ENCODE measurements at regions not wholly inside any gene's neighbourhood (a gene's known extent, or its start where the extent isn't known, plus 50 kb on each side); places are given as distances from the start of the nearest gene placed in this dataset.

DNA sequence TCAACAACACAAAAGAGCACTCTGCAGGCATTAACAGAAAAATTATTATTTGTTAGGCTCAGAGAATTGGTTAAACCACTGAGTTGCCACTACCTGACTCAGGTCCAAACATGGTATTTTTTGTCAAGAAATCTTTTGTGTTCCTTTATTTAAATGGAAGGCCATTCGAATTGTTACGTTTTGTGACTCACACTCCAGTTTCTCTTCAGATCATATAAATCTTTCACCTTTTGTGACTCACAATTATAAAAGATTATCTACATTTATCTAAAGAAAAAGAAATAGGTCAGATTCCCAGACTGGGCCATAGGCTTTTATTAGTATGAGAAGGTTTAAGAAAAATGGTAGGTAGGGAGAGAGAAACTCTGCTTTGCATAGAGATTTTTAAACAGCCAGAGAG is 669.8 kb downstream of the GALC start:
- TF ChIP-seq Cebpa-rat (IDR thresholded peaks at IDR 0.05): no peak
- no peak overlapping the region for H3K4me2 ChIP-seq
- H3K36me3 ChIP-seq: no peaks in the 10 kb centered on the region
- no peak overlapping the region for H3K4me3 ChIP-seq
- no peak overlapping the region for H3K27ac ChIP-seq
- H4K20me1 ChIP-seq: no peaks in the 10 kb centered on the region
- H3K4me1 ChIP-seq: no peaks in the 10 kb centered on the region
- no peak overlapping the region for H3K9ac ChIP-seq
- no peaks in the 10 kb centered on the region for H3K27me3 ChIP-seq
- no peaks in the 10 kb centered on the region for H3K9me3 ChIP-seq

- no peaks in the 10 kb centered on the region for H3K36me3 ChIP-seq
- TF ChIP-seq Cebpa-rat (IDR thresholded peaks at IDR 0.05): no peak
- no peak overlapping the region for H3K4me3 ChIP-seq
- H3K9me3 ChIP-seq: no peaks in the 10 kb centered on the region
- no peaks in the 10 kb centered on the region for H3K27me3 ChIP-seq
- H4K20me1 ChIP-seq: no peaks in the 10 kb centered on the region
- H3K27ac ChIP-seq: no peak overlapping the region
- no peaks in the 10 kb centered on the region for H3K4me1 ChIP-seq
- H3K4me2 ChIP-seq: no peak overlapping the region
- H3K9ac ChIP-seq: no peak overlapping the region
Measured at GRCh38 chr14:87321548-87321947, 671.4 kb downstream of the GALC start.

DNA sequence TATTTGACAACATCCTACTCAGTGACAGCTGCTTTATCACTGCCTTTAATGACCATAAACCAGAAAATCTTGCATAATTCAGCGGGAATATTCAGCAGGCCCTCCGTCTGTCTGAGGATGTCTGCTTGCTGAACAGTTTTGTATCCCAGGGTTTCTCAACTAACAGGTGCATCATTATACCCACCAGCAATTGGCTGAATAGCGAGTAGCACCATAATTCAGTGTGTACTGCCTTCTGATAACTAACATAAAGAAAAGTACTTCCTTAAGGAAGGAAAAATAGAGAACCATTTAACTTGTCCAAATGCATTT is 680.1 kb downstream of the GALC start:
- no peak overlapping the region for H3K9ac ChIP-seq
- H3K4me3 ChIP-seq: no peak overlapping the region
- no peaks in the 10 kb centered on the region for H3K27me3 ChIP-seq
- no peaks in the 10 kb centered on the region for H3K36me3 ChIP-seq
- no peaks in the 10 kb centered on the region for H3K9me3 ChIP-seq
- H3K4me1 ChIP-seq: no peaks in the 10 kb centered on the region
- no peaks in the 10 kb centered on the region for H4K20me1 ChIP-seq
- no peak for TF ChIP-seq Cebpa-rat (IDR thresholded peaks at IDR 0.05)
- H3K27ac ChIP-seq: no peak overlapping the region
- no peak overlapping the region for H3K4me2 ChIP-seq

DNA sequence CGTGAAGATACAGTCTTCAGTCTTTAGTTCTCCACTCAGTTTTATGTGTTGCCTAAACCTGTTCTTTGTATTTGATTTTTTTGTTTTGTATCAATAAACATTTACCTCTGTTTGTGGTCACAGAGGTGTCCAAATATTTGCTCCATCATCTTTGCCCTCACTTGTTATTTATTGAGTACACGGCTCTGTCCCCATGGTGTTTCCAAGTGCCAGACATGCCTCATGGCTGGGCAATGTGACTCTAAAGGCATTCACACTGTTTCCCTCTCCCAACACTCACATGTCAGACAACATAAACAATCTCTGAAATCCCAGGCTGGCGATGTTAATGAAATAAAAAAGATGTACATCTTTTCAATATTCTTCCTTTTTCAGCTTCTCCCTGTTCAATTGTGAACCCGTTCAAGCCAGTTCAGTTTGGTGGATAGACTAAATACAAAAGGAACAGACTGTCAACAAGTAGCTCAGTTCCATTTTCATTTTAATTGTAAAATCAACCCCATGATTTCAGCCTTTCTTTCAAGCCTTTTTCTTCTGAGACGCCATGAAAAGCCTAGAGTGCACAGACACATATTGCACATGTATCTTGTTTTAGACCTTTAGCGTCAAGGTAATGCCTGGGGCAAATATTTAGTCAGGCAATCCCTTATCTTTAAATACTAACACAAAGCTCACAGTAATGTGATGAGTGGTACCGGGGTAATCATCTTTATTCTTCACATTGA is 680.7 kb downstream of the GALC start:
- no peak overlapping the region for H3K9ac ChIP-seq
- H3K4me3 ChIP-seq: no peak overlapping the region
- no peaks in the 10 kb centered on the region for H3K36me3 ChIP-seq
- no peaks in the 10 kb centered on the region for H3K9me3 ChIP-seq
- H3K4me2 ChIP-seq: no peak overlapping the region
- TF ChIP-seq Cebpa-rat (IDR thresholded peaks at IDR 0.05): no peak
- no peak overlapping the region for H3K27ac ChIP-seq
- no peaks in the 10 kb centered on the region for H4K20me1 ChIP-seq
- H3K27me3 ChIP-seq: no peaks in the 10 kb centered on the region
- no peaks in the 10 kb centered on the region for H3K4me1 ChIP-seq

DNA sequence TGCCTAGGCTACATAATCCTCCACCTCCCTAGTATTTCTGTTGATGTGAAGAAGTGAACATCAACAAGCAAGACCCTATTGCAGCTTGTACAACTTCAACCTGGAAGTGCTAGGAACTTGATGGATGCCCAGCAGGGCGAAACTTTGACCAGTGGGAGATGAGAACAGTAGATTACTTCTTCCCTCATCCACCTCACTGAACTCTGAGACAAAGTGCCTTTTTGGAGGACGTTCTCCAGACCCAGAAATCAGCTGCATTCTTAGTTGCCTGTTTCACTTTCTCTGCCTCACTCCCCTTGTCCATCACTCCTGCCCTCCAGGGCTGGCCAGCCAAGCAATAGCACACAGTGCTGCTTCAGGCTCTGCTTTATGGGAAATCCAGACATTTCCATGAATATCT is 683.4 kb downstream of the GALC start:
- Histone ChIP-seq H3K9me3 (no peaks in the 10 kb centered on the region), H3K4me2 (no peak overlapping the region), H3K4me3 (no peak overlapping the region), H3K27me3 (no peaks in the 10 kb centered on the region), H4K20me1 (no peaks in the 10 kb centered on the region), H3K9ac (no peak overlapping the region), H3K4me1 (no peaks in the 10 kb centered on the region), H3K36me3 (no peaks in the 10 kb centered on the region), H3K27ac (no peak overlapping the region)
- no peak for TF ChIP-seq Cebpa-rat (IDR thresholded peaks at IDR 0.05)

DNA sequence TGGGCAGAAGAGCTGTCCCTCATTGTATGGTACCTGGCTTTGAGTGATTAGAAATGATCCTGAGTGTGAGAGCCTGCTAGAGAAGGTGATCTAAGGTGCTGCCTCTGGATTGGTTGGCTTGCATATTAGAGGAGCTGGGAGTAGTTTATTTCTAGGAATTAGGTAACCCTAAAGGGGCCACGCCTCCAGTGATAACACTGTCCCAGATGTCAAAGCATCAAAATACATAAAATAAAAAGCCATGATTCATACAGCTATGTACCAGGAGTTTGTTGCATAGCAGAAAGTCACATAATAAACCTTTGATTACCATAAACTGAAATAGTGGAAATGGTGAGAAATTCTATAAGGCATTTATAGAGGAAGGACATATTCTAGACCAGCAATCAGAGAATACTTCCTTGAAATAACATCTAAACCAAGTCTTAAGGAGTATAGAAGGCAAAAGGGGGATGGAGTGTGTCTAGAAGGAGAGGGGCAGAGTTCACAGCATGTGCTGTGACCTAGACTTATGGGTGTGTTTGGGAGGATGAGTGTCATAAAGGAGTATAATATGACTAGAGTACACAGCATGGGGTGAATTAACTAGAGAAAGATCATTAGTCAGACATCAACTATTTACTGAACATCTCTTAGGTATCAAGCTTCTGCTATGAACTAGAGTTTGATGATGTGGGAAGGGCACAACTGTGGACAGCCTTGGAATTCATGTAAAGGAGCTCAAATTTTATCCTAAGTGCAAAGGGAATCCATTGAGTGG is 686.4 kb downstream of the GALC start:
- Histone ChIP-seq H3K9me3 (no peaks in the 10 kb centered on the region), H3K27me3 (no peaks in the 10 kb centered on the region), H3K4me2 (no peak overlapping the region), H3K36me3 (no peaks in the 10 kb centered on the region), H3K4me3 (no peak overlapping the region), H3K27ac (no peak overlapping the region), H3K9ac (no peak overlapping the region), H4K20me1 (no peaks in the 10 kb centered on the region), H3K4me1 (no peaks in the 10 kb centered on the region)
- TF ChIP-seq Cebpa-rat (IDR thresholded peaks at IDR 0.05): no peak

GRCh38 chr14:87305345-87305744 is 687.6 kb downstream of the GALC start:
- Histone ChIP-seq H3K9ac (no peak overlapping the region), H3K4me2 (no peak overlapping the region), H3K9me3 (no peaks in the 10 kb centered on the region), H3K4me3 (no peak overlapping the region), H4K20me1 (no peaks in the 10 kb centered on the region), H3K27me3 (no peaks in the 10 kb centered on the region), H3K36me3 (no peaks in the 10 kb centered on the region), H3K27ac (no peak overlapping the region), H3K4me1 (no peaks in the 10 kb centered on the region)
- no peak for TF ChIP-seq Cebpa-rat (IDR thresholded peaks at IDR 0.05)

DNA sequence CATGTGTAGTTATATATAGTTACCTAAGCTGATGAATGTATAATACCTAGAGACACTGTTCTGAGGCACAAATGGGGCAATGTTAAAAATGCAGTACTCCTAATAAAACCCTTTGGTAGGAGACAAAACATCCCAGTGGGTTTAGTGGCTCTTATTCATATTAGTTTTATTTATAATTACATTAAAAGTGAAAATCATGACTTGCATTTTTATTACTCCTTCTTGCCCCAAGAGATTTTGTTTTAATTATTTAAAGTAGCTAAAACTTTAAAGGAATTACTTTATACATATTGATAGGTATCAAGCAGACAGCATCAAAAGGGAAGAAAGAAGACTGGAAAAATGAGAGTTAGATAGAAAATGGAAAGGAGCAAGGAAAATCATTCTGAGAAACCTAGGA is 688.6 kb downstream of the GALC start:
- no peak overlapping the region for H3K9ac ChIP-seq
- H3K9me3 ChIP-seq: no peaks in the 10 kb centered on the region
- H3K27ac ChIP-seq: no peak overlapping the region
- no peaks in the 10 kb centered on the region for H4K20me1 ChIP-seq
- H3K4me3 ChIP-seq: no peak overlapping the region
- no peaks in the 10 kb centered on the region for H3K36me3 ChIP-seq
- no peak overlapping the region for H3K4me2 ChIP-seq
- no peaks in the 10 kb centered on the region for H3K27me3 ChIP-seq
- no peak for TF ChIP-seq Cebpa-rat (IDR thresholded peaks at IDR 0.05)
- no peaks in the 10 kb centered on the region for H3K4me1 ChIP-seq

- Histone ChIP-seq H3K27ac (no peak overlapping the region), H3K4me1 (no peaks in the 10 kb centered on the region), H3K9ac (no peak overlapping the region), H3K9me3 (no peaks in the 10 kb centered on the region), H3K4me2 (no peak overlapping the region), H3K4me3 (no peak overlapping the region), H4K20me1 (no peaks in the 10 kb centered on the region), H3K36me3 (no peaks in the 10 kb centered on the region), H3K27me3 (no peaks in the 10 kb centered on the region)
- TF ChIP-seq Cebpa-rat (IDR thresholded peaks at IDR 0.05): no peak
Measured at GRCh38 chr14:87286826-87287225, 706.2 kb downstream of the GALC start.

DNA sequence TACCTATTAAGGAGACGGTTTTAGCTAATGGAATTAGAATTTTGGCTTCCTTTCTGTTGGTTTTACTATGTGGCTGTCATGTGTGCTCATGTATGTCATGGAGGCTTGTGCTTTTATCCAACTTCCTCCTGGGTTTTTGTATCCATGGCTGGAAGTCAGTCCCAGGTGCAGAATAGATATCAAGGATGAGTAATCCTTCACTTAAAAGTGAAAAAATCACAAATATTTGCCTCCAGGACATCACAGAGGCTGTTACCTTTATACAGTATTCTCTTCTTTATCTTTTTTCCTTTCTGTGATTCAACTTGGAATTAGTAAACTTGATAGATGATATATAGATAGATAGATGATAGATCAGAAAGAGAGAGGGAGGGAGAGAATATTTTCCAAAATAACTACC is 706.8 kb downstream of the GALC start:
- Histone ChIP-seq H3K36me3 (no peaks in the 10 kb centered on the region), H3K9me3 (no peaks in the 10 kb centered on the region)

More for the DNA sequence above, 706.8 kb downstream of the GALC start:
- TF ChIP-seq Cebpa-rat (IDR thresholded peaks at IDR 0.05): no peak
- no peaks in the 10 kb centered on the region for H3K4me1 ChIP-seq
- no peak overlapping the region for H3K4me3 ChIP-seq
- H3K27ac ChIP-seq: no peak overlapping the region
- no peak overlapping the region for H3K9ac ChIP-seq
- H3K27me3 ChIP-seq: no peaks in the 10 kb centered on the region
- H3K4me2 ChIP-seq: no peak overlapping the region
- no peaks in the 10 kb centered on the region for H4K20me1 ChIP-seq

All from BLaER1 (cell line).